ENCODE measurements at regions not wholly inside any gene's neighbourhood (a gene's known extent, or its start where the extent isn't known, plus 50 kb on each side); places are given as distances from the start of the nearest gene placed in this dataset.
"Not testable (repeated sequence)": the region's sequence is repeated elsewhere in the genome, so short reads cannot be mapped to it uniquely, and the experiment has no call there.

DNA sequence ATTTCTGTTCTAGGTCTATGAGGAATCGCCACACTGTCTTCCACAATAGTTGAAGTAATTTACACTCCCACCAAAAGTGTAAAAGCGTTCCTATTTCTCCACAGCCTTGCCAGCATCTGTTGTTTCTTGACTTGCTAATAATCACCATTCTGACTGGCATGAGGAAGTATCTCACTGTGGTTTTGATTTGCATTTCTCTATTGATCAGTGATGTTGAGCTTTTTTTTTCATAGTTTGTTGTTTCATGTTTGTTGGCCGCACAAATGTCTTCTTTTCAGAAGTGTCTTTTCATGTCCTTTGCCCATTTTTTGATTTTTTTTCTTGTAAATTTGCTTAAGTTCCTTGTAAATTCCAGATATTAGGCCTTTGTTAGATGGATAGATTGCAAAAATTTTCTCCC lies 867.1 kb downstream of the DTWD2 start:
- no peak overlapping the region for H3K4me3 ChIP-seq (ENCODE audit: low read depth, low read length)
- TF ChIP-seq, protein P1, sequence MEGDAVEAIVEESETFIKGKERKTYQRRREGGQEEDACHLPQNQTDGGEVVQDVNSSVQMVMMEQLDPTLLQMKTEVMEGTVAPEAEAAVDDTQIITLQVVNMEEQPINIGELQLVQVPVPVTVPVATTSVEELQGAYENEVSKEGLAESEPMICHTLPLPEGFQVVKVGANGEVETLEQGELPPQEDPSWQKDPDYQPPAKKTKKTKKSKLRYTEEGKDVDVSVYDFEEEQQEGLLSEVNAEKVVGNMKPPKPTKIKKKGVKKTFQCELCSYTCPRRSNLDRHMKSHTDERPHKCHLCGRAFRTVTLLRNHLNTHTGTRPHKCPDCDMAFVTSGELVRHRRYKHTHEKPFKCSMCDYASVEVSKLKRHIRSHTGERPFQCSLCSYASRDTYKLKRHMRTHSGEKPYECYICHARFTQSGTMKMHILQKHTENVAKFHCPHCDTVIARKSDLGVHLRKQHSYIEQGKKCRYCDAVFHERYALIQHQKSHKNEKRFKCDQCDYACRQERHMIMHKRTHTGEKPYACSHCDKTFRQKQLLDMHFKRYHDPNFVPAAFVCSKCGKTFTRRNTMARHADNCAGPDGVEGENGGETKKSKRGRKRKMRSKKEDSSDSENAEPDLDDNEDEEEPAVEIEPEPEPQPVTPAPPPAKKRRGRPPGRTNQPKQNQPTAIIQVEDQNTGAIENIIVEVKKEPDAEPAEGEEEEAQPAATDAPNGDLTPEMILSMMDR (IDR thresholded peaks at IDR 0.05; ENCODE audit: insufficient read depth, low read length) = no peak
- DNase-seq (ENCODE audit: low read depth) = no peak

DNA sequence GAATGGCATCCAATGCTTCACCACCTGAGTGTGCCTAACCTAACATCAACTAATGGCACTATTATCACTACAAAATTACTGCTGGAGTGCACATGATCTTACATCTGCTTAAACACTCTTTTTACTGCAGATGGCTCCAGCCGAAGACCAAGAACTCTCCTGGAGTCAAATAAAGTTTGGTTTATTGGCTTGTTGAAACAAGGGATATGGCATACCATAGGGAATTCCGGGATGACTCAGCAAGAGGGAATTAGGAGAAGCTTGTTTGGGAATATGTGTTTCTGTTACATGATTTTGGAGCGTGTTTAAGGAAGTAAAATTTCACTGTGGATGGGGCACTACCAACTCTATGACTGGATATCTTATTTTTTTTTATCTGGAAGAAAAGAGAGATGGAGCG lies 872.6 kb downstream of the DTWD2 start:
- H3K4me3 ChIP-seq (ENCODE audit: low read depth, low read length) = no peak overlapping the region
- TF ChIP-seq, protein P1 (IDR thresholded peaks at IDR 0.05; ENCODE audit: insufficient read depth, low read length) = no peak
- no peak for DNase-seq (ENCODE audit: low read depth)

DNA sequence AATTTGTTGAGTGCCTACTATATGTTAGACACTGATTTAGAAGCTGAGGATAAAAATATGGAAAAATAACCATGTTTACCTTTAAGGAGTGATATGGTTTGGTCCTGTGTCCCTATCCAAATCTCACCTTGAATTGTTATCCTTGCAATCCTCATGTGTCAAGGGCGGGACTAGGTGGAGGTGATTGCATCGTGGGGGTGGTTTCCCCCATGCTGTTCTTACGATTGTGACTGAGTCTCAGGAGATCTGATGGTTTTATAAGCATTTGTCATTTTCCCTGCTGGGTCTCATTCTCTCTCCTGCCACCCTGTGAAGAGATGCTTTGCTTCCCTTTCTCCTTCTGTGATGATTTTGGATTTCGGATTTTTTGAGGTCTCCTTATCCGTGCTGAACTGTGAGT lies 876.4 kb downstream of the DTWD2 start:
- DNase-seq (ENCODE audit: low read depth) = no peak
- no peak overlapping the region for H3K4me3 ChIP-seq (ENCODE audit: low read depth, low read length)
- TF ChIP-seq, protein P1 (IDR thresholded peaks at IDR 0.05; ENCODE audit: insufficient read depth, low read length) = no peak

DNA sequence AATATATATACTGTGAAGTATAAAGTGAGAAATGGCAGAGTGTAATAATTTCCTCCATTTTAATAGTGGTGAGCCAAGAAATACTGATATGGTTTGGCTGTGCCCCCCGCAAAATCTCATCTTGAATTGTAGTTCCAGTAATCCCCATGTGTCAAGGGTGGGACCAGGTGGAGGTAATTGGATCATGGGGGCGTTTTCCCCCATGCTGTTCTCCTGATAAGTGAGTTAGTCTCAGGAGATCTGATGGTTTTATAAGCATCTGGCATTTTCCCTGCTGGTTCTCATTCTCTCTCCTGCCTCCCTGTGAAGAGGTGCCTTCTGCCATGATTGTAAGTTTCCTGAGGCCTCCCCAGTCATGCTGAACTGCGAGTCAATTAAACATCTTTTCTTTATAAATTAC lies 881.1 kb downstream of the DTWD2 start:
- DNase-seq (ENCODE audit: low read depth); H3K4me3 ChIP-seq (ENCODE audit: low read depth, low read length): not testable (repeated sequence)

DNA sequence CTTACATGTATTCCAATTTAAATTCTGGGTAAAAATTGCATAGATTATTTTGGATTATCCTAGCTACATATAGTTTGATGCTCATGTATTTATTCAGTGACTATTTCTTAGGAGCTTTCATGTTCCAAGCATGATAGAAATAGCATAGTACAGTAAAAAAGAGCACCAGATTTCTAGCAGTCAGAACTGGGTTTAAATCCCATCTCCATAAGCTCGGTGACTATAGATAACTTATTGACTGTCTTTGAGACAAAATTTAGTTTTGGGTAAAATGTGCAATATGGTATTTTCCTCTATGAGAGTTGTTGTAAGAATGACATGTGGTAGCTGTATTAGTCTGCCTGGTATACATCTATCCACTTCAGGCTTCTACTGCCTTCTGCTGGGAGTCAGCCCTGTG lies 889.6 kb downstream of the DTWD2 start:
- H3K4me3 ChIP-seq (ENCODE audit: low read depth, low read length) = no peak overlapping the region
- no peak for DNase-seq (ENCODE audit: low read depth)
- TF ChIP-seq, protein P1 (IDR thresholded peaks at IDR 0.05; ENCODE audit: insufficient read depth, low read length) = no peak

DNA sequence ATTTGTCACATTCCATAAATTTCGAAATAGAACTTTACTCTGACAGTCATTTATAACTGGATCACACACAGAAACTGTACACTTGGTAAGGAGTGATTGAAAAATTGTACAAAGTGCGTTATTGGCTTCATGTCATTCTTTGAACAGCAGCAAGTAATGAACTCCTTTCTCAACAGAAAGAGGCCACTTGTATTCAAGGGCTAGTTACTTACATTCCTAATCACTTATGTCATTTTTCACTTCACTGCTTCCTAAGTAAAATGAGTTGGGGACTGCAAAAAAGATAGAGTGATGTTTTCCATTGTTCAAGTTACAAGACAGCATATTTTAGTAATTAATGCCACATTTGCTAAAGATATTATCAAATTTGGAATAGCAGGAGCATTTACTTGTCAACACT lies 893.2 kb downstream of the DTWD2 start:
- TF ChIP-seq, protein P1 (IDR thresholded peaks at IDR 0.05; ENCODE audit: insufficient read depth, low read length) = no peak
- no peak for DNase-seq (ENCODE audit: low read depth)
- H3K4me3 ChIP-seq (ENCODE audit: low read depth, low read length) = no peak overlapping the region

DNA sequence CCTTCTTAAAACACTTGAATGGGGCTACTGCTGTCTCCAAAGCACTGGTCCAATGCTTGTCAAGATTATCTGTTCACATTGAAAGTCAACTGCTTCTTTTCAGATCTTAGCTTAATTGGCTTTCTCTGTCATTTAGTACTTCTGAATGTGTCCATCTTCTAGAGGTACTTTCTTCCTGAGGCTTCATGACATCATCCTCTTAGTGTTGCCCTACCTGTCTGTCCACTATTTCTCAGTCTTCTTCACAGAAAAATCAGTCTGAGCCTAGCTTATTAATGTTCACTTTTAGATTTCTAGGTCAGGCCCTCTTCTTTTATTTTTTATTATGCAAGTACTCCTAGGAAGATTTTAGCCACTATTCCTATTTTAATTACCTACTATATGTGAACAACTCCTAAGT lies 899.9 kb downstream of the DTWD2 start:
- no peak for DNase-seq (ENCODE audit: low read depth)
- H3K4me3 ChIP-seq (ENCODE audit: low read depth, low read length) = no peak overlapping the region
- TF ChIP-seq, protein P1 (IDR thresholded peaks at IDR 0.05; ENCODE audit: insufficient read depth, low read length) = no peak

All from fibroblast of the aortic adventitia (primary cell).